Testis (tissue), 2 donors: ENCODE measurements at regions not wholly inside any gene's neighbourhood (a gene's known extent, or its start where the extent isn't known, plus 50 kb on each side); places are given as distances from the start of the nearest gene placed in this dataset.

Source experiments
- DNase-seq: peaks from one replicate; pipeline ENCODE4 v3.0.0-alpha.2; 2019
- H3K27ac ChIP-seq, 2 donors: fragments of 200-600 bp; sonication (generic); one replicate each; pipeline ENCODE4 v1.5.1; 2019
- H3K27me3 ChIP-seq: fragments of 200-600 bp; sonication (generic); one replicate; pipeline ENCODE4 v1.5.1; 2019
- H3K36me3 ChIP-seq: fragments of 200-600 bp; sonication (generic); one replicate; pipeline ENCODE4 v1.5.1; 2017; ENCODE audit warnings: low read depth; ENCODE audit errors: missing control alignments
- H3K4me1 ChIP-seq: fragments of 200-600 bp; sonication (generic); one replicate; pipeline ENCODE4 v1.5.1; 2019
- H3K4me3 ChIP-seq, 2 donors: fragments of 200-600 bp; sonication (generic); one replicate each; pipeline ENCODE4 v1.5.1; 2017 to 2019
- H3K9me3 ChIP-seq: fragments of 200-600 bp; sonication (generic); one replicate; pipeline ENCODE4 v1.5.1; 2017
- POLR2A ChIP-seq: fragments of 450-650 bp; IDR thresholded peaks from one replicate; pipeline ENCODE4 v1.6.1; 2017; ENCODE audit warnings: antibody characterized with exemption, mild to moderate bottlenecking, moderate library complexity
- WGBS, 2 donors: methylation state at CpG; one replicate each; pipeline ENCODE4 v1.1.5; 2018; 5-methylcytosine and 5-hydroxymethylcytosine counted together
- intact Hi-C: fragments of 100-400 bp; cut with DNase I; formaldehyde crosslinking; loops from one replicate; pipeline ENCODE4 v1.15.1; 2023; ENCODE audit warnings: low total_unique reads
- TF ChIP-seq, protein P1 (sequence below), 3 experiments: fragments of 450-650 bp in 2 of 3; fragments of 200-600 bp in 1 of 3; sonication (generic) in 1 of 3; IDR thresholded peaks; one replicate each; pipeline ENCODE4 v1.5.1; 2016 to 2019; ENCODE audit warnings: antibody characterized with exemption in 3 of 3, mild to moderate bottlenecking in 2 of 3, moderate library complexity in 1 of 3

DNA sequence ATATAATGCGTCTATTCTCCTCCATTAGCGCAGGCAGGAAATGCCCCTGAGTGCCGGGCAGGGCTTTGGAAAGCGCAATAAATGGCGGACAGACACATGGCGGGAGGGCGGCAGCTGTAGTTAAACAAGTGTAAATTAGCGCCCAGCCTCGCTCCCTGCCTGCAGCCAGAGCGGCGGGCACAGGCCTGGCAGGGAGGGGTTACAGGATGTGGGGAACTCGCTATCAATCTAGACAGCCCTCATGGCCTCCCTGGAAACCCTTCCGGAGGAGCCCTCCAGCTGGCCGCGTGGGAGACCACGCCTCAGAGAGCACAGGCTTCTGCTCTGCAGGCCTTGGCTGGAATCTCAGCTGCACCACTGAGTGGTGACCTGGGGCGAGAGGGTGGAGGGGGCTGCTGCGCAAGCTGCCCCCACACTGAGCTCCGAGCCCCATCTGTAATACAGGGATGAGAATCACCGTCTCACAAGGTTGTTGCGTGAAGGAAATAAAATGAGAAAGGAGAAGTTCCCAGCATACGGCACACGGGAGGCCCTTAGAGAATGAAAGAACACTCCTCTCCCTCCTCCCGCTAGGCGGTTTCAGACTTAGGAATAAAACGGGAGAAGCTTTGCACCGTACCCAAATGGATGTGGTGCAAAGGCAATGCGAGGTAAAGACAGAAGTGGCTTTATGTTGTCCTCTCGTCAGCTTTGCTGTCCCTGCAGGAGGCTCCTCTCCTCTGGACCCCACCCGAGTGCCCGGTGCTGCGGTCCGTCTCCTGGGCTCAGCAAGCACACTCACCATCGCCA lies 167.2 kb upstream of the POU3F1 start:
- WGBS, 2 donors, result 31 to 32% methylated on average over 34 of the region's 34 CpGs
- no peaks in the 10 kb centered on the region for H3K9me3 ChIP-seq
- intact Hi-C loops, result no loop called here
- no peaks in the 10 kb centered on the region for H3K27me3 ChIP-seq
- no peaks in the 10 kb centered on the region for H3K4me1 ChIP-seq
- TF ChIP-seq, protein P1, sequence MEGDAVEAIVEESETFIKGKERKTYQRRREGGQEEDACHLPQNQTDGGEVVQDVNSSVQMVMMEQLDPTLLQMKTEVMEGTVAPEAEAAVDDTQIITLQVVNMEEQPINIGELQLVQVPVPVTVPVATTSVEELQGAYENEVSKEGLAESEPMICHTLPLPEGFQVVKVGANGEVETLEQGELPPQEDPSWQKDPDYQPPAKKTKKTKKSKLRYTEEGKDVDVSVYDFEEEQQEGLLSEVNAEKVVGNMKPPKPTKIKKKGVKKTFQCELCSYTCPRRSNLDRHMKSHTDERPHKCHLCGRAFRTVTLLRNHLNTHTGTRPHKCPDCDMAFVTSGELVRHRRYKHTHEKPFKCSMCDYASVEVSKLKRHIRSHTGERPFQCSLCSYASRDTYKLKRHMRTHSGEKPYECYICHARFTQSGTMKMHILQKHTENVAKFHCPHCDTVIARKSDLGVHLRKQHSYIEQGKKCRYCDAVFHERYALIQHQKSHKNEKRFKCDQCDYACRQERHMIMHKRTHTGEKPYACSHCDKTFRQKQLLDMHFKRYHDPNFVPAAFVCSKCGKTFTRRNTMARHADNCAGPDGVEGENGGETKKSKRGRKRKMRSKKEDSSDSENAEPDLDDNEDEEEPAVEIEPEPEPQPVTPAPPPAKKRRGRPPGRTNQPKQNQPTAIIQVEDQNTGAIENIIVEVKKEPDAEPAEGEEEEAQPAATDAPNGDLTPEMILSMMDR (IDR thresholded peaks at IDR 0.05), result no peak
- DNase-seq, result peak; percentile 23
- no peaks in the 10 kb centered on the region for H3K36me3 ChIP-seq
- H3K27ac ChIP-seq, result no peak overlapping the region
- H3K4me3 ChIP-seq, result peak overlapping the region; percentile 44 to 46

DNA sequence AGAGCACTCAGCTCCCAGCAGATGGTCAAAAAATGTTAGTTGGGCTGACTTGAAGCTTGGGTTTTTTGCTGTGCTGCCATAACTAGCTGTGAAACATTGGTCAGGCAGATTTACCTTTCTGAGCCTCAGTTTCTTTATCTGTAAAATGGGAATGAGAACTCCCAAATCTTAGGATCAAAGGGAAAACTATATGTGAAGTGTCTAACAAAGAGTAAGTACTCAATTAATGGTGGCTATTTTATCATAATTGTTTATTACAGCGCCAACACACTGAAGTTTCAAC lies 164.2 kb upstream of the POU3F1 start:
- no peak overlapping the region for H3K27ac ChIP-seq
- intact Hi-C loops, result no loop called here
- H3K4me1 ChIP-seq, result no peaks in the 10 kb centered on the region
- H3K36me3 ChIP-seq, result no peaks in the 10 kb centered on the region
- TF ChIP-seq POLR2A, result no peak
- TF ChIP-seq, protein P1 (IDR thresholded peaks at IDR 0.05), result no peak
- no peaks in the 10 kb centered on the region for H3K27me3 ChIP-seq
- no peak for DNase-seq
- H3K9me3 ChIP-seq, result no peaks in the 10 kb centered on the region
- WGBS, 2 donors, result 95 to 100% methylated on average over 1 of the region's 1 CpG
- H3K4me3 ChIP-seq, result no peak overlapping the region

DNA sequence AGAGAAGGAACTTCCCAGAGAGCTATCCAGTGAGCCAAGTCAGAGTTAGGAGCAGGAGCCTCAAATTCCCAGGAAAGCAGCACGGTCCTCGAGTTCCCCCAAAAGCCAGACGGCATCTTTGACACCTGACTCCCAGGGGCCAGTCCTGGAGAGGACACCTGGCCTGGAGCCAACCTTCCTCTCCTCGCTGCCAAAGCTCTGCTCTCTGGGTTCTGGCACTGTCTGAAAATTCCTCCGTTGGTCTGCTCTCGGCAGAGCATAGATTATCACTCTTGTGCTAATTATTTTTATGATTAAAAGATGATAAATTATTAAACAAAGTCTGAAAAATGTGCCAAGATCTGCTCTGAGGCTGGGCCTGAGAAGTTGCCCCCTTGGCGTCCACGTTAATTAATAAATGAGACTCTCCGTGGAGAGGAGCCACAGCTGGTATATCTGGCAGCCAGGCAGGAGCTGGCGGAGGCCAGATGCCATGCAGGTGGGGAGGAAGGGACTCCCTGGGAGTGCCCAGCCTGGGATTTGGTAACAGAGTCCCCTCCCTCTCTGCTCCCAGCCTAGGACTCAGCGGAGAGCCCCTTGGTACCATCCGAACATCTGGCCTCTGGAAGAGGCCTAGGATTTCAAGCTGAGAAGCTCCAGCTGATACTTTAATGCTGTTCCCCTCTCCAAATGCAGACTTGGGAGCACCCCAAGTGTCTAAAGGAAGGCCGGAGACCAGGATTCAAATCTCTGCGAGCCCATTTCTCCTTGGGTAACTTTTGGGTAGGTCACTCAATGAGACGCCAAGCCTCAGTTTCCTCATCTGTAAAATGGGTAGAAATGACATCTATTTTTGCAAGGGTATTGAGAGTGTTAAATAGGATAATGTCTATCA lies 163.7 kb upstream of the POU3F1 start:
- whole genome bisulfite sequencing, 2 donors, result 59 to 63% methylated on average over 15 of the region's 15 CpGs
- Histone ChIP-seq H3K4me3 (no peak overlapping the region), H3K36me3 (no peaks in the 10 kb centered on the region), H3K9me3 (no peaks in the 10 kb centered on the region), H3K27me3 (no peaks in the 10 kb centered on the region), H3K4me1 (no peaks in the 10 kb centered on the region), H3K27ac (no peak overlapping the region)
- intact Hi-C loops, result no loop called here
- TF ChIP-seq POLR2A, result no peak
- TF ChIP-seq, protein P1 (IDR thresholded peaks at IDR 0.05), result no peak
- DNase-seq, result no peak

DNA sequence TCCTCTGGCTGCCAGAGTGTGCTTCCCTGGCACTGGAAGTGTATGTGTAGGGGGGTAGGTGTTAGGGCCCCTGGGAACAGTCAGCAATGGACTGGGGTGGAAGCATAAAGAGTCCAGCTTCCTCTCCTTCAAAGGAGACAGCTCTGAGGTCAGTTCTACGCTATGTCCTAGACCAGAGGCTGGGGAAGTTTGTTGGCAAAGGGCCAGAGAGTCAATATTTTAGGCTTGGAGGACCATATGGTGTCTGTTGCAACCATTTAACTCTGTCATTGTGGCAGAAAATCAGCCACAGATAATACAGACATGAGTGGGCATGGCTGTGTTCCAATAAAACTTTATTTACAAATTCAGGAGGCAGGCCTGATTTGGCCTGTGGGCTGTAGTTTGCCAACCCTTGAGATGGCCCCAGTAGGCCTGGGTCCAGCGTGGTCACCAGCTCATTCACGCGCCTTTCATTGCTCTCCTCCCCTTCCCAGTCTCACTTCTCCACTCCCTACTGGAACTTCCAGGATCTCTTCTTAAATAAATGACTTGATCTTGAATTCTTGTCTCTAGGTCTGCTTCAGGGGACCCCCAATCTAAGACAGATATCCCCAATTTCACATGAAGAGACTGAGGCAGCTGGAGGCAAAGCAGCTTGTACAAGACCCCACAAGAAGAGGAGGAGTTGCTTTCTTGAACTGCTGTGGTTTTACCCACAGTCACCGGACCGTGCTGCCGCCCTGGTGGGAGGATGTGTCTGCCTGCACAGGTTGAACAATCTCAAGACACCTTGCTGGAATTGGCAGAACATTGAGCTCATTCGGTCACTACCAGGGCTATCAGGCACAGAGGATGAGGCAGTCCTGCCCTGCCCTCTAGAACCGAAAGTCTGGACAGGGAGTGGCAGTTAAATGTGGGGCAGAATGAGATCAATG lies 162.4 kb upstream of the POU3F1 start:
- no peaks in the 10 kb centered on the region for H3K9me3 ChIP-seq
- no peak for DNase-seq
- H3K36me3 ChIP-seq, result no peaks in the 10 kb centered on the region
- H3K4me1 ChIP-seq, result no peaks in the 10 kb centered on the region
- H3K27me3 ChIP-seq, result no peaks in the 10 kb centered on the region
- H3K27ac ChIP-seq, result no peak overlapping the region
- H3K4me3 ChIP-seq, result no peak overlapping the region
- WGBS, 2 donors, result 92 to 95% methylated on average over 5 to 9 of the region's 9 CpGs
- TF ChIP-seq, protein P1 (IDR thresholded peaks at IDR 0.05), result no peak
- no peak for TF ChIP-seq POLR2A
- intact Hi-C loops, result no loop called here
